GM12878 (cell line): ENCODE measurements at regions not wholly inside any gene's neighbourhood (a gene's known extent, or its start where the extent isn't known, plus 50 kb on each side); places are given as distances from the start of the nearest gene placed in this dataset.

Source experiments
- ATAC-seq: fragments of 200-7000 bp; cut with Tn5 transposase; 3 replicates; pipeline ENCODE4 v1.9.1; 2020; ENCODE audit warnings: mild to moderate bottlenecking, moderate library complexity
- BruUV-seq: library from RNA; stranded (reverse); fragments of 400-500 nt; replicated peaks from 2 replicates; lab custom pipeline; 2021; lab: Mats Ljungman, UMichigan
- CTCF ChIA-PET: fragments of 300-600 bp; sonication (Branson Sonifier 250); formaldehyde crosslinking; extraction: SDS; loops from one replicate; lab custom pipeline; 2021; ENCODE audit warnings: inconsistent platforms; lab: Yijun Ruan, JAX
- POLR2A ChIA-PET: fragments of 350-600 bp; formaldehyde crosslinking; extraction: SDS; loops from one replicate; lab custom pipeline; 2021; ENCODE audit warnings: inconsistent platforms; lab: Charles Lee
- RAD21 ChIA-PET: fragments of 300-600 bp; sonication (Branson Sonifier 250); formaldehyde crosslinking; loops from one replicate; lab custom pipeline; 2023; ENCODE audit warnings: antibody characterized with exemption; ENCODE audit not compliant: unreplicated experiment; lab: Charles Lee
- SMC1A ChIA-PET: fragments of 300-600 bp; sonication (Branson Sonifier 250); formaldehyde crosslinking; loops from one replicate; lab custom pipeline; 2023; ENCODE audit not compliant: unreplicated experiment, uncharacterized antibody; lab: Charles Lee
- DNase-seq: peaks from one replicate; pipeline ENCODE4 v3.0.0-alpha.2; 2011; ENCODE audit warnings: low read depth, low spot score
- FAIRE-seq: peaks from 3 replicates; lab custom pipeline; 2011; peaks lifted over from hg19 to GRCh38; lab: Jason Lieb, UNC
- H2AFZ ChIP-seq: 2 replicates; pipeline ENCODE4 v1.6.0; 2011; ENCODE audit warnings: low read depth, low read length, control low read depth; ENCODE audit not compliant: control insufficient read depth
- H3K27ac ChIP-seq: 2 replicates; pipeline ENCODE4 v1.5.1; 2011; ENCODE audit warnings: control low read depth; ENCODE audit not compliant: control insufficient read depth, insufficient read depth
- H3K27me3 ChIP-seq, 2 experiments: replicated peaks in 1 of 2; 2 replicates each; pipeline versions ENCODE4 v1.6.0 to v1.6.1; 2011; ENCODE audit warnings: low read length in 1 of 2; ENCODE audit not compliant: control insufficient read depth in 2 of 2, insufficient read depth in 2 of 2
- H3K36me3 ChIP-seq, 2 experiments: 2 replicates each; pipeline ENCODE4 v1.5.1; 2011; ENCODE audit warnings: low read length in 1 of 2; ENCODE audit not compliant: control insufficient read depth in 2 of 2, insufficient read depth in 2 of 2
- H3K4me1 ChIP-seq: 2 replicates; pipeline ENCODE4 v1.6.1; 2011; ENCODE audit warnings: mild to moderate bottlenecking, low read length, moderate library complexity, mixed read lengths; ENCODE audit not compliant: control insufficient read depth, insufficient read depth
- H3K4me2 ChIP-seq: 2 replicates; pipeline ENCODE4 v1.6.0; 2011; ENCODE audit warnings: control low read depth; ENCODE audit not compliant: control insufficient read depth, insufficient read depth
- H3K4me3 ChIP-seq: fragments of 200-600 bp; sonication (generic); 2 replicates; pipeline ENCODE4 v1.5.1; 2016
- H3K79me2 ChIP-seq: 2 replicates; pipeline ENCODE4 v1.6.0; 2011; ENCODE audit warnings: low read length; ENCODE audit not compliant: control insufficient read depth, insufficient read depth
- H3K9ac ChIP-seq: 2 replicates; pipeline ENCODE4 v1.8.0; 2011; ENCODE audit warnings: low read length, control low read depth, mixed read lengths; ENCODE audit not compliant: control insufficient read depth, insufficient read depth
- H3K9me3 ChIP-seq: replicated peaks from 3 replicates; pipeline ENCODE4 v1.5.1; 2011; ENCODE audit warnings: mild to moderate bottlenecking, low read length; ENCODE audit not compliant: control insufficient read depth, insufficient read depth
- H4K20me1 ChIP-seq: 2 replicates; pipeline ENCODE4 v1.6.0; 2011; ENCODE audit not compliant: control insufficient read depth, insufficient read depth
- EED ChIP-seq: sonication (generic); IDR thresholded peaks from 2 replicates; pipeline ENCODE4 v1.6.1; 2016; ENCODE audit warnings: antibody characterized with exemption, low read depth
- FOXM1 ChIP-seq: IDR thresholded peaks from 2 replicates; pipeline ENCODE4 v1.6.1; 2012; ENCODE audit warnings: low read depth, mild to moderate bottlenecking, inconsistent platforms, low read length, moderate library complexity
- GATAD2B ChIP-seq: fragments of 450-650 bp; conservative IDR thresholded peaks from 2 replicates; pipeline ENCODE4 v1.6.1; 2017; ENCODE audit warnings: low read depth, mild to moderate bottlenecking, moderate library complexity
- HDAC2 ChIP-seq: fragments of 200-600 bp; sonication (generic); IDR thresholded peaks from 2 replicates; pipeline ENCODE4 v1.6.1; 2017
- KDM1A ChIP-seq: fragments of 200-600 bp; sonication (generic); IDR thresholded peaks from 2 replicates; pipeline ENCODE4 v1.6.1; 2016; ENCODE audit warnings: borderline replicate concordance
- NBN ChIP-seq: fragments of 450-650 bp; IDR thresholded peaks from 2 replicates; pipeline ENCODE4 v1.6.1; 2016
- POU2F2 ChIP-seq: IDR thresholded peaks from 3 replicates; pipeline ENCODE4 v1.6.1; 2011; ENCODE audit warnings: low read depth, mild to moderate bottlenecking, low read length, borderline replicate concordance
- RAD21 ChIP-seq: IDR thresholded peaks from 2 replicates; pipeline ENCODE4 v1.6.1; 2011; ENCODE audit warnings: mild to moderate bottlenecking, low read depth, low read length, moderate library complexity; ENCODE audit not compliant: insufficient read depth
- TCF12 ChIP-seq: IDR thresholded peaks from 2 replicates; pipeline ENCODE4 v1.6.1; 2011; ENCODE audit warnings: low read depth, mild to moderate bottlenecking, low read length
- TCF7 ChIP-seq: IDR thresholded peaks from 2 replicates; pipeline ENCODE4 v1.6.1; 2014; ENCODE audit warnings: antibody characterized with exemption, borderline replicate concordance
- ZBED1 ChIP-seq: IDR thresholded peaks from 2 replicates; pipeline ENCODE4 v1.6.1; 2016; ENCODE audit warnings: borderline replicate concordance
- WGBS: methylation state at CpG from one replicate; pipeline ENCODE4 v1.1.6; 2016; ENCODE audit warnings: low lambda C conversion rate; ENCODE audit not compliant: insufficient replicate concordance, insufficient coverage; ENCODE audit errors: missing lambda C conversion rate; 5-methylcytosine and 5-hydroxymethylcytosine counted together
- in situ Hi-C: fragments of 300-500 bp; cut with MboI; formaldehyde crosslinking; loops from 9 replicates; pipeline ENCODE4 v1.14.3; 2018; ENCODE audit warnings: mixed read lengths
- intact Hi-C: fragments of 100-400 bp; cut with micrococcal nuclease; formaldehyde crosslinking; loops from one replicate; pipeline ENCODE4 v1.14.2; 2022; ENCODE audit not compliant: unreplicated experiment
- TF ChIP-seq, protein P1 (sequence below): fragments of 450-650 bp; conservative IDR thresholded peaks from 2 replicates; pipeline ENCODE4 v1.6.1; 2017; ENCODE audit warnings: mild to moderate bottlenecking, moderate library complexity
- TF ChIP-seq, protein P2 (sequence below): fragments of 150-350 bp; IDR thresholded peaks from 2 replicates; pipeline ENCODE4 v1.6.1; 2014; ENCODE audit warnings: mild to moderate bottlenecking, low read depth, low read length

GRCh38 chr7:94266238-94266644 is 128.5 kb upstream of the COL1A2 start:
- no peak for FAIRE-seq
- Histone ChIP-seq H4K20me1 (no peaks in the 10 kb centered on the region), H3K4me1 (no peaks in the 10 kb centered on the region), H3K9ac (no peak overlapping the region), H3K27ac (no peak overlapping the region), H3K9me3 (no peaks in the 10 kb centered on the region), H3K4me2 (no peak overlapping the region), H3K79me2 (no peaks in the 10 kb centered on the region), H3K27me3 (no peaks in the 10 kb centered on the region; a peak in 1 of 4 replicates), H2AFZ (no peak overlapping the region), H3K4me3 (no peak overlapping the region)
- DNase-seq: no peak
- ChIA-PET CTCF (interaction anchor here (1.2 kb wide), 1 partner anchor 8 kb away, joined by 3 read pairs; no protein-coding TSS in a partner anchor), POLR2A (no interaction called here), RAD21 (no interaction called here), SMC1A (interaction anchor here (1.0 kb wide), 1 partner anchor 20 kb away, joined by 3 read pairs; no protein-coding TSS in a partner anchor)
- BruUV-seq: no TSS peak
- intact Hi-C loops: no loop called here
- in situ Hi-C loops: no loop called here
- 0% methylated on average over 3 of the region's 3 CpGs for WGBS
- TF ChIP-seq, protein P1, sequence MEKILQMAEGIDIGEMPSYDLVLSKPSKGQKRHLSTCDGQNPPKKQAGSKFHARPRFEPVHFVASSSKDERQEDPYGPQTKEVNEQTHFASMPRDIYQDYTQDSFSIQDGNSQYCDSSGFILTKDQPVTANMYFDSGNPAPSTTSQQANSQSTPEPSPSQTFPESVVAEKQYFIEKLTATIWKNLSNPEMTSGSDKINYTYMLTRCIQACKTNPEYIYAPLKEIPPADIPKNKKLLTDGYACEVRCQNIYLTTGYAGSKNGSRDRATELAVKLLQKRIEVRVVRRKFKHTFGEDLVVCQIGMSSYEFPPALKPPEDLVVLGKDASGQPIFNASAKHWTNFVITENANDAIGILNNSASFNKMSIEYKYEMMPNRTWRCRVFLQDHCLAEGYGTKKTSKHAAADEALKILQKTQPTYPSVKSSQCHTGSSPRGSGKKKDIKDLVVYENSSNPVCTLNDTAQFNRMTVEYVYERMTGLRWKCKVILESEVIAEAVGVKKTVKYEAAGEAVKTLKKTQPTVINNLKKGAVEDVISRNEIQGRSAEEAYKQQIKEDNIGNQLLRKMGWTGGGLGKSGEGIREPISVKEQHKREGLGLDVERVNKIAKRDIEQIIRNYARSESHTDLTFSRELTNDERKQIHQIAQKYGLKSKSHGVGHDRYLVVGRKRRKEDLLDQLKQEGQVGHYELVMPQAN: no peak
- no peak for TF ChIP-seq NBN
- TF ChIP-seq HDAC2: no peak
- TF ChIP-seq KDM1A: no peak
- no peak for TF ChIP-seq FOXM1
- TF ChIP-seq, all 136 proteins: peak for 0
- no peaks in the 10 kb centered on the region for H3K36me3 ChIP-seq
- ATAC-seq: no peak

- 0% methylated on average over 1 of the region's 1 CpG for WGBS
- ChIA-PET RAD21 (no interaction called here), CTCF (no interaction called here), SMC1A (interaction anchor here (1.0 kb wide), 1 partner anchor 14 kb away, joined by 3 read pairs; no protein-coding TSS in a partner anchor), POLR2A (no interaction called here)
- no peak overlapping the region for H3K4me2 ChIP-seq
- no peak overlapping the region for H3K27ac ChIP-seq
- H2AFZ ChIP-seq: no peak overlapping the region
- in situ Hi-C loops (no loop called here), intact Hi-C loops (no loop called here)
- DNase-seq (no peak), FAIRE-seq (no peak), ATAC-seq (no peak)
- H3K4me1 ChIP-seq: no peaks in the 10 kb centered on the region
- H3K27me3 ChIP-seq: no peaks in the 10 kb centered on the region
- no peaks in the 10 kb centered on the region for H4K20me1 ChIP-seq
- no peaks in the 10 kb centered on the region for H3K79me2 ChIP-seq
- no peak overlapping the region for H3K9ac ChIP-seq
- no peaks in the 10 kb centered on the region for H3K9me3 ChIP-seq
- H3K36me3 ChIP-seq: no peaks in the 10 kb centered on the region
- no TSS peak for BruUV-seq
- H3K4me3 ChIP-seq: no peak overlapping the region
- TF ChIP-seq POU2F2 (no peak), RAD21 (no peak), EED (no peak), GATAD2B (no peak), ZBED1 (no peak), TCF12 (no peak), TCF7 (no peak)
- TF ChIP-seq, protein P2, sequence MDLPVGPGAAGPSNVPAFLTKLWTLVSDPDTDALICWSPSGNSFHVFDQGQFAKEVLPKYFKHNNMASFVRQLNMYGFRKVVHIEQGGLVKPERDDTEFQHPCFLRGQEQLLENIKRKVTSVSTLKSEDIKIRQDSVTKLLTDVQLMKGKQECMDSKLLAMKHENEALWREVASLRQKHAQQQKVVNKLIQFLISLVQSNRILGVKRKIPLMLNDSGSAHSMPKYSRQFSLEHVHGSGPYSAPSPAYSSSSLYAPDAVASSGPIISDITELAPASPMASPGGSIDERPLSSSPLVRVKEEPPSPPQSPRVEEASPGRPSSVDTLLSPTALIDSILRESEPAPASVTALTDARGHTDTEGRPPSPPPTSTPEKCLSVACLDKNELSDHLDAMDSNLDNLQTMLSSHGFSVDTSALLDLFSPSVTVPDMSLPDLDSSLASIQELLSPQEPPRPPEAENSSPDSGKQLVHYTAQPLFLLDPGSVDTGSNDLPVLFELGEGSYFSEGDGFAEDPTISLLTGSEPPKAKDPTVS: no peak
Measured at GRCh38 chr7:94270772-94271171, 123.9 kb upstream of the COL1A2 start.
